GM21423 (cell line): ENCODE measurements at regions not wholly inside any gene's neighbourhood (a gene's known extent, or its start where the extent isn't known, plus 50 kb on each side); places are given as distances from the start of the nearest gene placed in this dataset.
"Not testable (repeated sequence)": the region's sequence is repeated elsewhere in the genome, so short reads cannot be mapped to it uniquely, and the experiment has no call there.

Source experiments
- ATAC-seq: cut with Tn5 transposase; IDR thresholded peaks from one replicate; pipeline ENCODE4 v1.9.1; 2021; ENCODE audit warnings: mild to moderate bottlenecking, moderate library complexity; ENCODE audit not compliant: unreplicated experiment

DNA sequence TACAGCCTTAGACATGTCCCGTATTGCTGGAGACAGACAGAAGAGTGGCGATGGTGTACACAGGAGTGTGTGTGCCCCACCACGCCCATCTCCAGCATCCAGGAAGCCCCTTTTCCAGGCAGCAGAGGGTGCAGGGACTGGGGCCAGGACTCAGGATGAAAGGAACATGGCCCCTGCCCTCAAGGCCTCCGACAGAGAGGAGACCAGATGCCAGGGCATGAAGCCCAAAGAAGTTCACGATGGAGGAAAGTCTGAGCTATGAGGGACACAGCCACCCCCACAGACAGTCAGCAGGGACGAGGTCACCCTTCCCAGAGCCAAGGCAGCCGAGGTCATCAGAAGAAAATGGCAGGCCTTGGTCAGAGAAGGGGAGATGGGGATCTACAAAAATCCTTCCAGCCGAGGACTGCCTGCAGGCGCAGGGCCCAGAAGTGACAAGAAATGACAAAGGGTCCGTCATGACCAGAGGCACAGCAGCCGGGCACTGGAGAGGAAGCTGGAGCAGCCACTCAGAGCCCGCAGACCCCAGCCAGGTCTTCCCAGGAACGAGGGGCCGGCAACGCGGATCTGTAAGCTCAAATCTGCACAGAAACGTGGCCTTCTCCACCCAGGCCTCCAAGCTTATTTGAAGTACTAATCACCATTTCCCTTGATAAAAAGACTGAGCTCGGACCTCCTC lies 78.7 kb upstream of the PPP2R2D start:
- no peak for ATAC-seq

- no peak for ATAC-seq
Observed at GRCh38 chr10:131822692-131823245, 78.0 kb upstream of the PPP2R2D start.

GRCh38 chr10:131823601-131824099 lies 77.2 kb upstream of the PPP2R2D start:
- ATAC-seq, result not testable (repeated sequence)

DNA sequence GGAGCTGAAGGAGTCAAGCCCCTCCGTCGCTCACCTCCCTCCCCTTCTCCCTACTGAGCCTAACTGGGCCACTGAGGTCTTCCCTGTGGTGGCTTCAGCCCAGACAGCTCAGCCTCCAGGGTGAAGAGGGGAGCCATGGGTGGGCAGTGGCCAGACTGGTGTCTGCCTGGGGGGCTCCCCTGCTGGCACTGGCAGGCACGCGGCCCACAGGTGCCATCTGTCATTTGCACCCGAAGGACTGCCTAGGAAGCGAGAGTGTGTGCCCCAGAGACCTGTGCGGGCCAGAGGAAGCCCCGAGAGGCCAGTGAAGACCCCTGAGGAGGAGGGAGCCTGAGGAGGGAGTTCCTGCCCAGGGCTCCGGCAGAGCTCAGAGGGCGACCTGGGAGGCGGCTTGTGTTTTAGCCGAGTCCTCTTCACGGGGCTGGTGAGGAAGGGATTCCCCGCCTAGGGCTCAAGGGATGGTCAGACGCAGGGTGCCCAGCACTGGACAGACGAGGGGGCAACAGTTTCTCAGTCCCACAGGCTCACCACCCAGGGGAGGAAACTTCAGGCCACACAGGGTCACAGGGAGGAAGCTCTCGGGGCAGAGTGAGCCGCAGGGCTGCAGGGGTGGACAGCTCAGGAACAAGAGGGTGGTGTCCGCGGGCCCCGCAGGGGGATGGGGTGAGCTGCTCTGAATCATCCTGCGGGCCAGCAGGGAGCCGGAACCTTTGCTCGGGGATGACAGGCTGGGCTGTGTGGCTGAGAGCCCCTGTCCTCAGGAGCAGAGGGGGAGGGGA lies 76.2 kb upstream of the PPP2R2D start:
- no peak for ATAC-seq

DNA sequence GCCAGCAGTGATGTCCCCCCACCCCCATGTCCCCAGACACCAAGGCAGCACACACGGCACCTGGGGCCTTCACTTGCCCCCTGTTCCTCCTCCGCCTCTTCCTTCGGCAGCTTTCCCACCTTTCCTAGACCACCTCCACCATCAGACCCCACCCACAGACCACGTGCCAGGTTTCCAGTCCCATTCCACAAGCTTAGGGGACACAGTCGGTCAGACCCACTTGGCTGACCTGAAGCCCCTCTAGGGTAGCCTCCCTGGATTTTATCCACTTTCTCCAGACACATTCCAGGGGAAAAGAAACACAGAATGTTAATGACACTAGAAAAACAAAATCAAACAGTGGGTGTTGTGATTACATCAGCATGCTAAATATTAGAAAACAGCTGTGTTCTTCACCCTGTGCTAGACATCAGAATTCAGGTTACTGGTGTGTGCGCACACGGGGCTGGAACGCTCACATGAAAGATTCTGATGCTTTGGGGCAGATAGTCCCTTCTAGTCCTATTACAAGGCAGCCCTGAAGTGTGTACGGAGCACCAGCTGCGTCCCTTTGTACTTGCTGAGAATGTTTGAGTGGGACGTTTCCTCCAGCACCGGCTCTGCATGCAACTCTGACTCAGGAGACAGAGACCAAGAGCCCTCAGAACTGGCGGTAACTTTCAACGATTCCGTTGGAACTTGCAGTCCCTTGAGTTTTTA lies 75.5 kb upstream of the PPP2R2D start:
- ATAC-seq, result no peak

DNA sequence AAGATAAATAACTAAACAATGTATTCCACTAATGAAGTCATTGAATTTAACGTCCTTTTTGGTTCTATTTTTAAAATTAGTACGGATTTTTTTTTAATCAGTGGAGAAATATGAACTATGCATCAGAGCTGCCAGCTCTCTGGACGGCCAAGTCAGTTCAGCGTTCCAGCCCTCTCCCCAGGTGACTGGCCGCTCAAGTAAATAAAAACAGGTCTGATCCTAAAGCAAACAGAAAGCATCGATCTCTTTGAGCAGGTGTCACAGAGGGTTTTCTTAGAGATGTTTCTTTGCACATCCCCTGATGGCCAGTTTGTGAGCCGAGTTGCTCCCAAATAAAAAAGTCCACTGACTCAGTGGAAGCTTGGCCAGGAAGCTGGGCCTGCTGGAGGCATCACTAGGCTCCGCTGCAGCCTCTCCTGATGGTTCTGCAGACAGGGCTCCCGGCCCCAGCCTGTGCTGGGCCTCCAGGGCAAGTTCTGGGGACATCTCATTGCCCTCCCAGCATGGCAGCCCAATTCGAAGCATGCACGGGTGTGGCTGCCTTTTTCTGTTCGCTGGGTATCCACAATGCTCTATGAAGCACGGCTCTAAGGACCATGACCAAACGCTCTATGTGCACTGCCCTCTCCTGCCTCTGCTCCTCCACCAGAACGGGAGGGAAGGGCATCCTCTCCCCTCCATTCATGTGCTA lies 74.7 kb upstream of the PPP2R2D start:
- no peak for ATAC-seq

GRCh38 chr10:131829156-131829930 lies 71.5 kb upstream of the PPP2R2D start:
- ATAC-seq, result no peak

DNA sequence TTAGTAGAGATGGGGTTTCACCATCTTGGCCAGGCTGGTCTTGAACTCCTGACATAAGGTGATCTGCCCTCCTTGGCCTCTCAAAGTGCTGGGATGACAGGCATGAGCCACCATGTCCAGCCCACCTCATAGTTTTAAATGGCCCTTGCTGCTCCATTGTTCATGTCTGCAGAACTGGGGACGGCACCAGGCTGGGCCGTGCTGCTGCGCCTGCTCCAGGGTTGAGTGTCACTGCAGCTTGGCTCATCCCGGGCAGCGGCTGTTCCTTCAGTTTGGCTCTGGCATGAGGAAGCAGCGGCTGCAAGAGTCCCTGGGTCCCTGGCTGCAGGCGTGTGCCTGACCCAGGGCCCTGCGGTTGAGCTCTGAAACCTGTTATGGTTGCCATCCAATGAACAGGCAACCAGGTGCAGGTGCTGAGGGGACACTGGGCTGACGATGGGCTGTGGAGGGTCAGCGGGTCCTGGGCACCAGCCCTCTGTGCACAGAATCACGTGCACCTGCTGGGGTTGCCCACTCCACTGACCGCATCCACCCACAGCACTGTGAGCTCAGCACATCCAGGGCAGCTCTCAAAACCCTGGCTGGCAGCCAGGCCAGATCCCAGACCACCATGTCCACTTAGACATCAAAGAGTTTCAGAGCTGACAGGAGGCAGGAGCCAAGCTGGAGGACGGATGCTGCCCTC lies 70.2 kb upstream of the PPP2R2D start:
- no peak for ATAC-seq

- no peak for ATAC-seq
Observed at GRCh38 chr10:131831561-131831960, 69.2 kb upstream of the PPP2R2D start.

DNA sequence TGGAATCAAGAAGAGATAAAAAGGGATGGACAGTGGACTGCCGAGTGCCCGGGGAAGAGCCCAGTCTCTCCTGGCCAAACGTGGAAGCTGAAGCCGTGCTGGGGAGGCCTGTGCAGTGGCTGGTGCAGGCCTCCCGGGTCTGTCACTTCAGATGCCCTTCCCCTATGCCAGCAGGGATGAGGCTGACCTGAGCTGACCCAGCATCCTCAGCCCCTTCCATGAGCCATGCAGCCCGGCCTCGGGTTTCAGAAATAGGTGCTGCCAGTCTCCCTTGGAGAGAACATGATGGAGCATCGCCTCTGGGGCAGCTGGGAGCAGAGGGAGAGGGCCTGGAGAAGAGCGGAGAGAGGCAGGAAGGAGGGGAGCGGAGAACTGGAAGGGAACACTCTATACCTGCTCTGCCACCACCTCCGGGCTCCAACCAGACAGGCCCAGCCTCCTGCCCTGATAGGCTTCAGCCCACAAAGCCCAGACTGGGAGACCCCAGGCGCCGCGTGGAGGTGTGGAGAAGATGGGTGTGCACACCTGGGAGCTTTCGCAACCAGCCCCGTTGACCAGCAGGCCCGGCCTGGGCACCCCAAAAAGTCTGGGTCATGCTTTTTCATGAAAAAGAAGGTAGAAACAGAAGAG lies 68.6 kb upstream of the PPP2R2D start:
- ATAC-seq, result no peak

GRCh38 chr10:131833013-131833412 lies 67.8 kb upstream of the PPP2R2D start:
- ATAC-seq, result no peak

GRCh38 chr10:131833446-131834080 lies 67.2 kb upstream of the PPP2R2D start:
- no peak for ATAC-seq

- no peak for ATAC-seq
Observed at GRCh38 chr10:131834152-131834810, 66.5 kb upstream of the PPP2R2D start.

DNA sequence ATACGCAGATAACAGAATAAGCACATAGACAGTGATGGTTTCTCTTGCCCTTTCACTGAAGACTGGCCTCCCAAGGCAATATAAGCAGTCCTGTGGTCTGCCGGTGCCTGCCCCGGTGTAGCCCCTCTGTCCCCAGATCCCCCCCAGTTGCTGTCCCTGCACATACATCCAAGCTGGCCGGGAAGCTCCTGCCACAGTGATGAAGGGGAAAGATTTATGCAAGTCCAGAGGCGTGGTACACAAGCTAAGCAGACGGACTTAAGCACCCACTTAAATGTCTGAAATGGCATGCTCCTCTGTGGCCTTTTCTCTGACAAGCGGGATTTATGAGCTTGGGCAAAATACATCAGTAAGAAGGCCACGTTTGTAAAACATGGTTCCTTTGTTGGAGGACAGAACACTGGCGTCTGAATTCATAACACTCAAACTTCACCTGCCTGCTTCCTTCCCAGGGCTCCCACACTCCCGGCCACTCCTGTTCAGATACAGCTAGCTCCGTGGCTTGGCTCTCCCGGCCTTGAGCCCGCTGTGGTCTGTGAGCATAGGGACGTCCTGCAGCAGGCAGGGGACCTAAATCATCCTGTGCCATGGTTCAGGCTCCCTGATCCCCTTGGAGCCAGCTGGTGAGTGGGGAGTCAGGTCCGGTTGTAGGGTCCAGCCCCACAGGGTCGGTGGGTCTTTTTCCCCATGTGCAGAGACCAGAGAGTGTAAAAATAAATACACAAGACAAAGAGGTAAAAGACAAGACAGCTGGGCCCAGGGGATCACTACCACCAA lies 61.7 kb upstream of the PPP2R2D start:
- no peak for ATAC-seq

DNA sequence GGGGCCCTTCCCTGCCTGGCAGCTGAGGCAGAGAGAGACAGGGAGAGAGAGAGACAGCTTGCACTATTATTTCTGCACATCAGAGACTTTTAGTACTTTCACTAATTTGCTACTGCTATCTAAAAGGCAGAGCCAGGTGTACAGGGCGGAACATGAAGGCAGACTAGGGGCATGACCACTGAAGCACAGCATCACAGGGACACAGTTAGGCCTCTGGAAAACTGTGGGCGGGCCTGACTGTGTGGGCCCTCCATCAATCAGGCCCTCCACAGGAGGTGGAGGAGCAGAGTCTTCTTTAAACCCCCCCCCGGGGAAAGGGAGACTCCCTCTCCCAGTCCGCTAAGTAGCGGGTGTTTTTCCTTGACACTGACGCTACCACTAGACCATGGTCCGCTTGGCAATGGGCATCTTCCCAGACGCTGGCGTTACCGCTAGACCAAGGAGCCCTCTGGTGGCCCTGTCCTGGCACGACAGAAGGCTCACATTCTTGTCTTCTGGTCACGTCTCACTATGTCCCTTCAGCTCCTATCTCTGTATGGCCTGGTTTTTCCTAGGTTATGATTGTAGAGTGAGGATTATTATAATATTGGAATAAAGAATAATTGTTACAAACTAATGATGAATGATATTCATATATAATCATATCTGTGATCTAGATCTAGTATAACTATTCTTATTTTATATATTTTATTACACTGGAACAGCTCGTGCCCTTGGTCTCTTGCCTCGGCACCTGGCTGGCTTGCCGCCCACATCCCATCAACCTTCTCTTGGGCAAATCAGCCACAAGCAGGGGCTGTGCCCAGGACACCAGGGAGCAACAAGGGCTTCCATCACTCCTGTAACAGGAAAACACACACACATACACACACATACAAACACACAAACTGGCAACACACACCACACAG lies 60.7 kb upstream of the PPP2R2D start:
- not testable (repeated sequence) for ATAC-seq

- ATAC-seq, result no peak
Observed at GRCh38 chr10:131840788-131841118, 60.1 kb upstream of the PPP2R2D start.
